Left ventricle myocardium inferior (tissue), 1 donor: ENCODE measurements at regions not wholly inside any gene's neighbourhood (a gene's known extent, or its start where the extent isn't known, plus 50 kb on each side); places are given as distances from the start of the nearest gene placed in this dataset.

Experiments
- DNase-seq: peaks from one replicate; pipeline ENCODE4 v3.0.0-alpha.2; 2020
- H3K27ac ChIP-seq: fragments of 200-600 bp; replicated peaks from 2 replicates; pipeline ENCODE4 v1.8.0; 2021
- H3K27me3 ChIP-seq: fragments of 200-600 bp; 2 replicates; pipeline ENCODE4 v1.8.0; 2021; ENCODE audit warnings: low read depth
- H3K36me3 ChIP-seq: fragments of 200-600 bp; 2 replicates; pipeline ENCODE4 v1.8.0; 2021
- H3K4me1 ChIP-seq: fragments of 200-600 bp; 2 replicates; pipeline ENCODE4 v1.8.0; 2021
- H3K4me3 ChIP-seq: fragments of 200-600 bp; 2 replicates; pipeline ENCODE4 v1.8.0; 2021; ENCODE audit warnings: mild to moderate bottlenecking, moderate library complexity
- H3K9me3 ChIP-seq: fragments of 200-600 bp; replicated peaks from 2 replicates; pipeline ENCODE4 v1.8.0; 2021
- intact Hi-C: fragments of 100-400 bp; cut with micrococcal nuclease; formaldehyde crosslinking; loops from one replicate; pipeline ENCODE4 v1.11.0; 2022
- TF ChIP-seq, protein P1 (sequence below): fragments of 200-600 bp; IDR thresholded peaks from 2 replicates; pipeline ENCODE4 v1.8.0; 2021; ENCODE audit warnings: antibody characterized with exemption, mild to moderate bottlenecking, borderline replicate concordance
- donor health status: DM: no; HTN: yes; CAD: no; lungs with severe emphysema.

DNA sequence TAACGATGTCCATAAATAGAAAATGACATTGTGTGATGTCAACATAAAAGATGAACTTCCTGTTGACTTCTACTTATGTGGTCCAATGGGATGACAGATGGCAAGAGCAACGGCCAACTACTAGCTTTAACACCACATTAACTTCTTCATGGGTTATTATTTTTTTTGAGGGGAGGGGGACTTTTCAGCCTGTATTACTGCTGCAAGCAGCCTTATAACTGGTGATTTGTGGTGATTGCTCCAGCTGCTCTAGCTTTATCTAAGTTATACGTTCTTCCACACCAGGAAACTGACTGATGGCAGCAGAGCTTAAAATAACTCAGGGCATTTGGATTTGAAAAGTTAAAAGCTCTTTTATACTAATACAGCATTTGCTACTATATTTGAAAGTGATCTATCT, 228.8 kb upstream of the B3GALT2 start:
- no peak overlapping the region for H3K27ac ChIP-seq
- peaks cover 16% of the 10 kb centered on the region for H3K4me1 ChIP-seq
- H3K4me3 ChIP-seq, result no peak overlapping the region
- TF ChIP-seq, protein P1, sequence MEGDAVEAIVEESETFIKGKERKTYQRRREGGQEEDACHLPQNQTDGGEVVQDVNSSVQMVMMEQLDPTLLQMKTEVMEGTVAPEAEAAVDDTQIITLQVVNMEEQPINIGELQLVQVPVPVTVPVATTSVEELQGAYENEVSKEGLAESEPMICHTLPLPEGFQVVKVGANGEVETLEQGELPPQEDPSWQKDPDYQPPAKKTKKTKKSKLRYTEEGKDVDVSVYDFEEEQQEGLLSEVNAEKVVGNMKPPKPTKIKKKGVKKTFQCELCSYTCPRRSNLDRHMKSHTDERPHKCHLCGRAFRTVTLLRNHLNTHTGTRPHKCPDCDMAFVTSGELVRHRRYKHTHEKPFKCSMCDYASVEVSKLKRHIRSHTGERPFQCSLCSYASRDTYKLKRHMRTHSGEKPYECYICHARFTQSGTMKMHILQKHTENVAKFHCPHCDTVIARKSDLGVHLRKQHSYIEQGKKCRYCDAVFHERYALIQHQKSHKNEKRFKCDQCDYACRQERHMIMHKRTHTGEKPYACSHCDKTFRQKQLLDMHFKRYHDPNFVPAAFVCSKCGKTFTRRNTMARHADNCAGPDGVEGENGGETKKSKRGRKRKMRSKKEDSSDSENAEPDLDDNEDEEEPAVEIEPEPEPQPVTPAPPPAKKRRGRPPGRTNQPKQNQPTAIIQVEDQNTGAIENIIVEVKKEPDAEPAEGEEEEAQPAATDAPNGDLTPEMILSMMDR, result no peak
- H3K36me3 ChIP-seq, result no peaks in the 10 kb centered on the region
- intact Hi-C loops, result no loop called here
- no peaks in the 10 kb centered on the region for H3K9me3 ChIP-seq
- no peaks in the 10 kb centered on the region for H3K27me3 ChIP-seq
- no peak for DNase-seq

DNA sequence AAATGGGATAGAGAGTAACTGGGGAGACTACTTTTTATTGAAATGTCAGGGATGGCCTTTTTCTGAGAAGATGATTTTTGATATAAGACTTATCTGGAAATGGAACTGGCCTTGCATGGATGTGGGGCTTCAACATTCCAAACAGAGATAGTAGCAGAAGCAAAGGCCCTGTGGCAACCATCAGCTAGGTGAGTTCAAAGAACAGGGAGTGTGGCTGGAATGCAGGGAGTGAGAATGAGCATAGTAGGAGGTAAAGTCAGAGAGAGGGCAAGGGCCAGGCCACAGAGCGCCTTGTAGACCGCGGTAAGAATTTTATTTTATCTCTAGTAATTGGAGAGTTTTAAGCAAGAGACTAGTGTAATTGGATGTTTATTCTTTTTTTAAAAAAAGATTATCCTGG, 227.0 kb upstream of the B3GALT2 start:
- TF ChIP-seq, protein P1, result no peak
- intact Hi-C loops, result no loop called here
- no peaks in the 10 kb centered on the region for H3K9me3 ChIP-seq
- H3K36me3 ChIP-seq, result no peaks in the 10 kb centered on the region
- H3K27ac ChIP-seq, result no peak overlapping the region
- no peak for DNase-seq
- no peak overlapping the region for H3K4me3 ChIP-seq
- H3K27me3 ChIP-seq, result no peaks in the 10 kb centered on the region
- peaks cover 29% of the 10 kb centered on the region for H3K4me1 ChIP-seq

DNA sequence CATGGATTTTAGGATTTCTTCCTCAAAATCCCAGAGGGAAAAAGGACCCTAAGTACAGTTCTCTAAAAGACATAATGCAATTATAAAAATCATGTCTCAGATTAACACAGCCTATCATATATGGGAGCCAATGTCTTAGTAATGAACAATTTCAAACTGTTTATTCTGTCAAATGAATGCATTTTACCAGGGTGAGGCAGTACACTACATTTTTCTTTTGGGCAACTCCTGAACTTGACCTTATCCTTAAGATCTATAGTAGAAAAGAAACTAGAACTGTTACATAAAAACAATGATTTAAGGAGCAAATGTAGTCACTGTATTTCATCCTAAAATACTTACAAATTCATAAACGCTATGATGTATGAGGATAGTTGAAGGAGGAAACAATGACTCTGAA, 226.3 kb upstream of the B3GALT2 start:
- Histone ChIP-seq H3K9me3 (no peaks in the 10 kb centered on the region), H3K27ac (no peak overlapping the region), H3K36me3 (no peaks in the 10 kb centered on the region), H3K4me1 (peaks cover 27% of the 10 kb centered on the region), H3K27me3 (no peaks in the 10 kb centered on the region), H3K4me3 (no peak overlapping the region)
- TF ChIP-seq, protein P1, result no peak
- DNase-seq, result no peak
- intact Hi-C loops, result no loop called here

DNA sequence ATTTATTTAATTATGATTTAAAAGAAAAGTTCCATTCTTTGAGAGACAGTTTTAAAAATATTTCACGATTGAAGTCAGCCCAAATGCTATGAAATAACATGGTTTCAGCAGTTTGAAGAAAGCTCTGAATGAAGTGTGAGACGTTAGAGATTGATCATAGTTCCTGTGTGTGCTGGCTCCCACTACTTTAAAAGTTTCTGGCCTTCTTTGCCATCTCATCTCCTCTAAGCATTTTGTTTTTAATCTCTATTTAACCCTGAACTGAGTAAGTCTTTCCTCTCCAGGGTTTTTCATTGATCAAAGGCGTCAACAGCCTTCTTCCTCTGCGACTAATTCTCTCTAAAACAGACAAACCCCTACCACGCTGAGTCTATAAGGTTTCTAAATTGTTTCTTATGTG, 225.3 kb upstream of the B3GALT2 start:
- no peak overlapping the region for H3K27ac ChIP-seq
- H3K27me3 ChIP-seq, result no peaks in the 10 kb centered on the region
- no peak for DNase-seq
- no peaks in the 10 kb centered on the region for H3K36me3 ChIP-seq
- no peak overlapping the region for H3K4me3 ChIP-seq
- TF ChIP-seq, protein P1, result no peak
- H3K4me1 ChIP-seq, result peaks cover 23% of the 10 kb centered on the region
- intact Hi-C loops, result no loop called here
- H3K9me3 ChIP-seq, result no peaks in the 10 kb centered on the region

DNA sequence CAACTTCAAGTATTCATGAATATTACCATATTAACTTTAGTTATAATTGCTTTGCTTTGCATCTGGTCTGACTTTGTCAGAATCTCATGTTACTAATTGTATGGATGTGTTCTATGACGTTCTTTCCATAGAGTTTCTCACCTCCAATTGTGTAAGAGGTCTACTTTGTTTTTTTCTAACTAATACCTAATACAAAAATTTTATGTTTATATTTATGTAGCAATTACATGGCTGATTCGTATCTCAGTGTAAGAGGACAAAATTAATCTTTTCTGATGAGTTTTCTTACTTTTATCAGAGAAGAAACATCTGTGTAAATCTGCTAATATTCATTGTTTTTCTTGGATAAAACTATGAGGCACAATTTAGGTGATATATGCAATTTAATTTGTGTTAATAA, 224.8 kb upstream of the B3GALT2 start:
- no peak overlapping the region for H3K4me3 ChIP-seq
- TF ChIP-seq, protein P1, result no peak
- H3K27ac ChIP-seq, result no peak overlapping the region
- no peak for DNase-seq
- no peaks in the 10 kb centered on the region for H3K27me3 ChIP-seq
- no peaks in the 10 kb centered on the region for H3K9me3 ChIP-seq
- intact Hi-C loops, result no loop called here
- no peaks in the 10 kb centered on the region for H3K36me3 ChIP-seq
- H3K4me1 ChIP-seq, result peaks cover 27% of the 10 kb centered on the region

DNA sequence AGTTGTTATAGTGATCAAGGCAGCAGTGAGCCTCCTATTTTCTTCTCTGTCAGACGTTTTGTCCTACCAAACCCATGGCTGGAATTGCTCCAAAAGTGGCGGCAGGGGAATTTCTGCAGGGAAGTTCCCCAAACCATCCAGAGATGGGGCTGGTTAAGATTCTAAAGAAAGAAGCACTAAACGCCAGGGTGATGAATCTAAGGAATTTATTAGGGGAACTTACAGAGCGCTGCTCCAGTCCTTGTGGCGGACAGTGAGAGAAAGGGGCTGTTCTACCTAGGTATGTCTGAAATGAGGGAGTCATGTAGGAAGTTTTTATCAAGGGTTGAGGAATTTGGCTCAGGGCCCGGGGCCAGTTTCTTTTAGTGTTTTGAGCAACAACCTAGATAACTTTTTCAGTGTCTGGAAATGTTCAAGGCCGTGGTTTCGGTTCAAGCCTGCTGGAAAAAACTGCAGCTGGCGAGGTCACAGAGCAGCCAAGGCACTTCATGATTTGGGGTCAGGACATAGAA, 222.4 kb upstream of the B3GALT2 start:
- Histone ChIP-seq H3K4me1 (peaks cover 27% of the 10 kb centered on the region), H3K27ac (peak overlapping the region; percentile 73), H3K4me3 (peak overlapping the region; percentile 50), H3K9me3 (no peaks in the 10 kb centered on the region), H3K27me3 (no peaks in the 10 kb centered on the region), H3K36me3 (no peaks in the 10 kb centered on the region)
- DNase-seq, result peak; percentile 82
- intact Hi-C loops, result no loop called here
- TF ChIP-seq, protein P1, result no peak
